Neutrophil (primary cell): ENCODE measurements at regions not wholly inside any gene's neighbourhood (a gene's known extent, or its start where the extent isn't known, plus 50 kb on each side); places are given as distances from the start of the nearest gene placed in this dataset.

Experiments
- H3K27ac ChIP-seq: fragments of 200-600 bp; sonication (generic); 2 replicates; pipeline ENCODE4 v1.5.1; 2016; ENCODE audit warnings: mild to moderate bottlenecking, moderate library complexity
- H3K27me3 ChIP-seq: fragments of 200-600 bp; sonication (generic); 2 replicates; pipeline ENCODE4 v1.6.0; 2016; ENCODE audit warnings: mild to moderate bottlenecking
- H3K36me3 ChIP-seq: fragments of 200-600 bp; sonication (generic); 2 replicates; pipeline ENCODE4 v1.5.1; 2017
- H3K4me1 ChIP-seq, 2 experiments: fragments of 200-600 bp in 1 of 2; sonication (generic) in 1 of 2; 1 replicate in 1 of 2; 2 replicates in 1 of 2; pipeline versions ENCODE4 v1.5.1 to v1.6.1; 2013 to 2016; ENCODE audit warnings: low read depth in 1 of 2, low read length in 1 of 2, mild to moderate bottlenecking in 1 of 2, moderate library complexity in 1 of 2; ENCODE audit not compliant: control insufficient read depth in 1 of 2, insufficient read depth in 1 of 2
- H3K4me3 ChIP-seq, 2 experiments: fragments of 200-600 bp in 1 of 2; sonication (generic) in 1 of 2; 1 replicate in 1 of 2; 2 replicates in 1 of 2; pipeline ENCODE4 v1.5.1; 2013 to 2016; ENCODE audit warnings: low read depth in 1 of 2, low read length in 1 of 2, mild to moderate bottlenecking in 1 of 2, moderate library complexity in 1 of 2
- H3K9me3 ChIP-seq: fragments of 200-600 bp; sonication (generic); 2 replicates; pipeline ENCODE4 v1.5.1; 2016
- TF ChIP-seq, protein P1 (sequence below): fragments of 200-600 bp; sonication (generic); IDR thresholded peaks from 2 replicates; pipeline ENCODE4 v1.5.1; 2016; ENCODE audit warnings: antibody characterized with exemption

DNA sequence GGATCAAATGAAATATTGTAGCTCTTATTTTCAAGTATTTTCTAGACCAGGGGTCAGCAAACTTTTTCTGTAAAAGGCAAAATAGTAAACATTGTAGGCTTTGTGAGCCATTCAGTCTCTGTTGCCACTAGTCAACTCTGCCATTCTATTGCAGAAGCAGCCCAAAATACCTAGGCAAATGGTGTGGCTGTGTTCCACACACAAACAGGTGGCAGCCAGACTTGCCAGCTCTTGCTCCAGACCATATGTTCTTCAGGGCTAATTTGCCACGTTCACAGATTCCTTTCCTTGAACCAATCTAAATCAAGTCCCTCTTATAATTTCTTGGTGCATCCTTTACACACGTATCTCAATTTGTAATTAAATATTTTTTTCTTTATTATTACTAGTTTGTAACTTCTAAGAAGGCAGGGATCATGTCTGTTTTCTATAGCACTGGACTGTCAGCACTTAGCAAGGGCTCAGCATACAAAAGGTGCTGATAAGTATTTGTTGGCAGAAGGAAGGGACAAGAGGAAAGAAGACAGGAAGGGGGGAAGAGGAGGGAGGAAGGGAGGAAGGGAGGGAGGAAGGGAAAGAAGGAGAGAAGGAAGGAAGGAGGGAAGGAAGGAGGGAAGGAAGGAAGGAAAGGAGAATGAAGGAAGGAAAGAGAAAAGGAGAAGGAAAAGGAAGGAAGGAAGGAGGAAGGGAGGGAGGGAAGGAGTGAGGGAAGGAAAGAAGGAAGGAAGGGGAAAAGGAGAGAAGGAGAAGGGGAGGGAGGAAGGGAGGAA, 106.5 kb upstream of the EDEM3 start:
- peak overlapping the region; percentile 58 for H3K27ac ChIP-seq
- TF ChIP-seq, protein P1, sequence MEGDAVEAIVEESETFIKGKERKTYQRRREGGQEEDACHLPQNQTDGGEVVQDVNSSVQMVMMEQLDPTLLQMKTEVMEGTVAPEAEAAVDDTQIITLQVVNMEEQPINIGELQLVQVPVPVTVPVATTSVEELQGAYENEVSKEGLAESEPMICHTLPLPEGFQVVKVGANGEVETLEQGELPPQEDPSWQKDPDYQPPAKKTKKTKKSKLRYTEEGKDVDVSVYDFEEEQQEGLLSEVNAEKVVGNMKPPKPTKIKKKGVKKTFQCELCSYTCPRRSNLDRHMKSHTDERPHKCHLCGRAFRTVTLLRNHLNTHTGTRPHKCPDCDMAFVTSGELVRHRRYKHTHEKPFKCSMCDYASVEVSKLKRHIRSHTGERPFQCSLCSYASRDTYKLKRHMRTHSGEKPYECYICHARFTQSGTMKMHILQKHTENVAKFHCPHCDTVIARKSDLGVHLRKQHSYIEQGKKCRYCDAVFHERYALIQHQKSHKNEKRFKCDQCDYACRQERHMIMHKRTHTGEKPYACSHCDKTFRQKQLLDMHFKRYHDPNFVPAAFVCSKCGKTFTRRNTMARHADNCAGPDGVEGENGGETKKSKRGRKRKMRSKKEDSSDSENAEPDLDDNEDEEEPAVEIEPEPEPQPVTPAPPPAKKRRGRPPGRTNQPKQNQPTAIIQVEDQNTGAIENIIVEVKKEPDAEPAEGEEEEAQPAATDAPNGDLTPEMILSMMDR, result no peak
- no peak overlapping the region for H3K4me3 ChIP-seq
- H3K36me3 ChIP-seq, result no peaks in the 10 kb centered on the region
- no peaks in the 10 kb centered on the region for H3K27me3 ChIP-seq
- no peaks in the 10 kb centered on the region for H3K9me3 ChIP-seq
- peaks cover 46 to 67% of the 10 kb centered on the region in 2 experiments for H3K4me1 ChIP-seq

DNA sequence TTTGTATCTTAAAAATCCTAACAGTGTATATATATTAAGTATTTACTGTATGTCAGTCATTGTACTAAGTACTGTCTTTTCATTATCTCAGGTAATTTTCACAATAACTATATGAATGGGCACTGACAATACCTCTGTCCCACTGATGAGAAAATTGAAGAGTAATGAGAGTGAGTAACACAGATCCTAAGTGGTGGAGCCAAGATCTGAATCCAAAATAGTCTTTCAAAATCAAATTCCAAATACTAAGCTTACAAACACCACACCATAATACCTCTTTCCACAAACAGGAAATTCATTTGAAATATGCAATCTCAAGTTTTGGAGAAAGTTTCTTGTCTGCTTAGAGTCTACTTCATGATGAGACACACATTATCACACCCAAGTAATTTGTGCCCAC, 105.9 kb upstream of the EDEM3 start:
- Histone ChIP-seq H3K36me3 (no peaks in the 10 kb centered on the region), H3K4me3 (no peak overlapping the region), H3K4me1 (peaks cover 43 to 63% of the 10 kb centered on the region in 2 experiments), H3K9me3 (no peaks in the 10 kb centered on the region), H3K27me3 (no peaks in the 10 kb centered on the region), H3K27ac (peak overlapping the region; percentile 58)
- TF ChIP-seq, protein P1, result no peak

DNA sequence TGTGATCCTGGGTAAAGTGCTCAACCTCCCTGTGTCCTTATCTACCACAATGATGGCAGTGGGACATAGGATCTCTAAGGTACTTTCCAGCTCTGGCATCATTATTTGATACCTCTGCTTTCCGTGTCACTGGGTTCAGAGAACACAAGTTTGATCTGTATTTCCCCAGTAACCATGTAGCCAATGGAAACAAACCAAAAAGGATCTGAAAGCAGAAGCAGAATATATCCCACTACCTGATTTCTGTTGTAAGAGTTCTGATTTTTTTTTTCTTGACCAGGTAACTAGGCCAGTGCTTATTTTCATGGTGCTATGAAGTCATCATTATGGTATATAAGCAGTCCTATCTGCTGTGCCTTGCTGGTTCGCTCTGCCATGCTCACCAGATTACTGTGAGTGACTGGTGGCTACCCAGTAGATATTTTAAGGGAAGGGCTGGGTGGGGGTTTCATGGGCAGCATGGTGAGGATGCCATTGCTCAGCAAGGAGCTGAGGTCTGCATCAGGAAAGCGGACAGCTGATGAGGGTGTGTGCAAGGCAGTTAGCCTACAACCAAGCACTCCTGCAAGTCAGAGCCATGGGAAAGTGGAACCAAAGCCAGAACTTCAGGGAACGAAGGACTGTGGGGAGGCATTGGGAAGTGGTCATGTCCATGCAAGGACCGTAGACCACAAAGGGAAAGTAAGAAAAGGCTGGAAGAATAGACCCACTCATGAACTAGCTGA, 104.9 kb upstream of the EDEM3 start:
- no peaks in the 10 kb centered on the region for H3K9me3 ChIP-seq
- no peak overlapping the region for H3K27ac ChIP-seq
- H3K4me3 ChIP-seq, result no peak overlapping the region
- peaks cover 40 to 62% of the 10 kb centered on the region in 2 experiments for H3K4me1 ChIP-seq
- TF ChIP-seq, protein P1, result no peak
- H3K36me3 ChIP-seq, result no peaks in the 10 kb centered on the region
- H3K27me3 ChIP-seq, result no peaks in the 10 kb centered on the region

DNA sequence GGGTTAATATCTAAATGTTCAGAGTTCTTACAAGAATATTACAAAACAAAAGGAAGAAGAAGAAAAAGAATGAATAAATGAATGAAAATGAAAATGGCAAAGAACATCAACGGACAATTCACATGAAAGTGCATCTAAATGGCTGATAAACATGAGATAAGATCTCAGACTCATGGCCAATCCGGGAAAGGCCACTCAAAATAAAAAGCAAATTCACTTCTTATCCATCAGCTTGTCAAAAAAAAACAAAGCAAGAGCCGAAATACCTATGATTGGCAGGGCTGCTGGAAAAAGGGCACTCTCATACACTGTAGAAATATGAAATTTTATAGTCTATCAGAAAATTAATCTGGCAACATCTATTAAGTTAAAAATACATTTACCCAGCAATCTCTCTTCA, 103.6 kb upstream of the EDEM3 start:
- TF ChIP-seq, protein P1, result no peak
- Histone ChIP-seq H3K27me3 (no peaks in the 10 kb centered on the region), H3K36me3 (no peaks in the 10 kb centered on the region), H3K9me3 (no peaks in the 10 kb centered on the region), H3K27ac (no peak overlapping the region), H3K4me3 (no peak overlapping the region), H3K4me1 (peaks cover 38 to 57% of the 10 kb centered on the region in 2 experiments)

DNA sequence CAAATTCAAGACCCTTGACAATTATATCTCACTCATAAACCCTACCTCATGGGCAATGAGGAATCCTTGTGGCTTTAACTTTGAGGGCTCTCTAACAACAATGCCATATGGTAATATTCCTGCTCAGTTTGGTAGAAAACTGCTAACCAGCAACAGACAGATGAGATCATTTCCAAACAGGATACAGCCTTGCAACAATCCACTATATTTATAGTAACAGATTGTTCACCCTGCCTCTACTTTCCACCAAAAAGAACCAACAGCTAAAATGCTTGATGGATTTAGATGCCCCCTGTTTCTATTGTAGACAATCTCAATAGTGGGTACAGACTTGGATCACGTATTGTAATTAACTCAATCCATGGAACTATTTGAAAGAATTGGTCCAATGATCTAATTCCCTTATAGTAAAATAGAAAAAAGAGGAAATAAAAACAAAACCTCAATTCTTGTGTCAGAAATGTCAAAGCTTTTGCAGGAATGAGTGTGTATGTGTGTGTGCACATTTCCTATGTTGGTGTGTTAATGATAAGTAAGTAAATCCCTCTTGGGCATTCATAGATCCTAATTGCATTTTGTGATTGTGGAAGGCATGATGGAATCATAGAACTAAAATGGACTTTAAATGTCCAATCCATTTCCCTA, 100.0 kb upstream of the EDEM3 start:
- Histone ChIP-seq H3K4me3 (no peak overlapping the region), H3K9me3 (no peaks in the 10 kb centered on the region), H3K27me3 (no peaks in the 10 kb centered on the region), H3K4me1 (peaks cover 32 to 33% of the 10 kb centered on the region in 2 experiments), H3K27ac (peak overlapping the region; percentile 5), H3K36me3 (peaks cover 9% of the 10 kb centered on the region)
- TF ChIP-seq, protein P1, result no peak
